ENCODE measurements at regions not wholly inside any gene's neighbourhood (a gene's known extent, or its start where the extent isn't known, plus 50 kb on each side); places are given as distances from the start of the nearest gene placed in this dataset.

GRCh38 chr16:62720651-62721050 is 684.4 kb upstream of the CDH8 start:
- H3K36me3 ChIP-seq (ENCODE audit: insufficient read depth, low read depth, low read length) = no peaks in the 10 kb centered on the region
- H3K27ac ChIP-seq (ENCODE audit: low read length) = no peak overlapping the region
- H3K9me3 ChIP-seq (ENCODE audit: insufficient read depth, low read depth, low read length) = no peaks in the 10 kb centered on the region
- no peak overlapping the region for H3K9ac ChIP-seq (ENCODE audit: low read depth, low read length)
- H3K4me3 ChIP-seq (ENCODE audit: low read length) = no peak overlapping the region
- no peaks in the 10 kb centered on the region for H3K27me3 ChIP-seq (ENCODE audit: insufficient read depth, low read length)
- 0 out of 2 replicates have a peak, but pooled peaks cover 2% of the 10 kb centered on the region for H3K4me1 ChIP-seq (ENCODE audit: insufficient read depth, low read length)

- Histone ChIP-seq H3K4me3 (ENCODE audit: low read length) (no peak overlapping the region), H3K27ac (ENCODE audit: low read length) (no peak overlapping the region), H3K36me3 (ENCODE audit: insufficient read depth, low read depth, low read length) (no peaks in the 10 kb centered on the region), H3K9me3 (ENCODE audit: insufficient read depth, low read depth, low read length) (no peaks in the 10 kb centered on the region), H3K27me3 (ENCODE audit: insufficient read depth, low read length) (no peaks in the 10 kb centered on the region), H3K9ac (ENCODE audit: low read depth, low read length) (no peak overlapping the region), H3K4me1 (ENCODE audit: insufficient read depth, low read length) (0 out of 2 replicates have a peak, but pooled peaks cover 4% of the 10 kb centered on the region)
Measured at GRCh38 chr16:62717026-62717425, 680.8 kb upstream of the CDH8 start.

GRCh38 chr16:62715701-62716100 is 679.5 kb upstream of the CDH8 start:
- Histone ChIP-seq H3K4me1 (ENCODE audit: insufficient read depth, low read length) (0 out of 2 replicates have a peak, but pooled peaks cover 4% of the 10 kb centered on the region), H3K9me3 (ENCODE audit: insufficient read depth, low read depth, low read length) (no peaks in the 10 kb centered on the region), H3K27me3 (ENCODE audit: insufficient read depth, low read length) (no peaks in the 10 kb centered on the region), H3K4me3 (ENCODE audit: low read length) (no peak overlapping the region), H3K36me3 (ENCODE audit: insufficient read depth, low read depth, low read length) (no peaks in the 10 kb centered on the region), H3K27ac (ENCODE audit: low read length) (no peak overlapping the region), H3K9ac (ENCODE audit: low read depth, low read length) (no peak overlapping the region)

- Histone ChIP-seq H3K36me3 (ENCODE audit: insufficient read depth, low read depth, low read length) (no peaks in the 10 kb centered on the region), H3K9ac (ENCODE audit: low read depth, low read length) (no peak overlapping the region), H3K4me1 (ENCODE audit: insufficient read depth, low read length) (0 out of 2 replicates have a peak, but pooled peaks cover 4% of the 10 kb centered on the region), H3K4me3 (ENCODE audit: low read length) (no peak overlapping the region), H3K27ac (ENCODE audit: low read length) (no peak overlapping the region), H3K27me3 (ENCODE audit: insufficient read depth, low read length) (no peaks in the 10 kb centered on the region), H3K9me3 (ENCODE audit: insufficient read depth, low read depth, low read length) (no peaks in the 10 kb centered on the region)
Measured at GRCh38 chr16:62712566-62712965, 676.3 kb upstream of the CDH8 start.

GRCh38 chr16:62711797-62712196 is 675.6 kb upstream of the CDH8 start:
- H3K4me3 ChIP-seq (ENCODE audit: low read length) = no peak overlapping the region
- H3K27ac ChIP-seq (ENCODE audit: low read length) = no peak overlapping the region
- no peak overlapping the region for H3K9ac ChIP-seq (ENCODE audit: low read depth, low read length)
- H3K27me3 ChIP-seq (ENCODE audit: insufficient read depth, low read length) = no peaks in the 10 kb centered on the region
- 0 out of 2 replicates have a peak, but pooled peaks cover 4% of the 10 kb centered on the region for H3K4me1 ChIP-seq (ENCODE audit: insufficient read depth, low read length)
- H3K9me3 ChIP-seq (ENCODE audit: insufficient read depth, low read depth, low read length) = no peaks in the 10 kb centered on the region
- H3K36me3 ChIP-seq (ENCODE audit: insufficient read depth, low read depth, low read length) = no peaks in the 10 kb centered on the region

GRCh38 chr16:62709794-62710193 is 673.6 kb upstream of the CDH8 start:
- H3K27me3 ChIP-seq (ENCODE audit: insufficient read depth, low read length) = no peaks in the 10 kb centered on the region
- no peaks in the 10 kb centered on the region for H3K9me3 ChIP-seq (ENCODE audit: insufficient read depth, low read depth, low read length)
- H3K4me3 ChIP-seq (ENCODE audit: low read length) = no peak overlapping the region
- H3K4me1 ChIP-seq (ENCODE audit: insufficient read depth, low read length) = no peaks in the 10 kb centered on the region
- no peak overlapping the region for H3K9ac ChIP-seq (ENCODE audit: low read depth, low read length)
- no peaks in the 10 kb centered on the region for H3K36me3 ChIP-seq (ENCODE audit: insufficient read depth, low read depth, low read length)
- no peak overlapping the region for H3K27ac ChIP-seq (ENCODE audit: low read length)

- Histone ChIP-seq H3K4me1 (ENCODE audit: insufficient read depth, low read length) (0 out of 2 replicates have a peak, but pooled peaks cover 2% of the 10 kb centered on the region), H3K27me3 (ENCODE audit: insufficient read depth, low read length) (no peaks in the 10 kb centered on the region), H3K36me3 (ENCODE audit: insufficient read depth, low read depth, low read length) (no peaks in the 10 kb centered on the region), H3K4me3 (ENCODE audit: low read length) (no peak overlapping the region), H3K9me3 (ENCODE audit: insufficient read depth, low read depth, low read length) (no peaks in the 10 kb centered on the region), H3K27ac (ENCODE audit: low read length) (no peak overlapping the region), H3K9ac (ENCODE audit: low read depth, low read length) (no peak overlapping the region)
Measured at GRCh38 chr16:62701426-62701825, 665.2 kb upstream of the CDH8 start.

- Histone ChIP-seq H3K4me1 (ENCODE audit: insufficient read depth, low read length) (0 out of 2 replicates have a peak, but pooled peaks cover 2% of the 10 kb centered on the region), H3K27ac (ENCODE audit: low read length) (no peak overlapping the region), H3K36me3 (ENCODE audit: insufficient read depth, low read depth, low read length) (no peaks in the 10 kb centered on the region), H3K9me3 (ENCODE audit: insufficient read depth, low read depth, low read length) (no peaks in the 10 kb centered on the region), H3K9ac (ENCODE audit: low read depth, low read length) (no peak overlapping the region), H3K27me3 (ENCODE audit: insufficient read depth, low read length) (no peaks in the 10 kb centered on the region), H3K4me3 (ENCODE audit: low read length) (no peak overlapping the region)
Measured at GRCh38 chr16:62700426-62701294, 664.4 kb upstream of the CDH8 start.

GRCh38 chr16:62692685-62693084 is 656.4 kb upstream of the CDH8 start:
- Histone ChIP-seq H3K27me3 (ENCODE audit: insufficient read depth, low read length) (no peaks in the 10 kb centered on the region), H3K27ac (ENCODE audit: low read length) (no peak overlapping the region)

GRCh38 chr16:62681819-62682218 is 645.6 kb upstream of the CDH8 start:
- Histone ChIP-seq H3K36me3 (ENCODE audit: insufficient read depth, low read depth, low read length) (no peaks in the 10 kb centered on the region), H3K9me3 (ENCODE audit: insufficient read depth, low read depth, low read length) (peaks cover 46% of the 10 kb centered on the region), H3K4me3 (ENCODE audit: low read length) (no peak overlapping the region), H3K27ac (ENCODE audit: low read length) (no peak overlapping the region), H3K9ac (ENCODE audit: low read depth, low read length) (no peak overlapping the region), H3K4me1 (ENCODE audit: insufficient read depth, low read length) (no peaks in the 10 kb centered on the region), H3K27me3 (ENCODE audit: insufficient read depth, low read length) (no peaks in the 10 kb centered on the region)

More at GRCh38 chr16:62692685-62693084, 656.4 kb upstream of the CDH8 start:
- Histone ChIP-seq H3K4me3 (ENCODE audit: low read length) (no peak overlapping the region), H3K9me3 (ENCODE audit: insufficient read depth, low read depth, low read length) (peaks cover 31% of the 10 kb centered on the region), H3K4me1 (ENCODE audit: insufficient read depth, low read length) (no peaks in the 10 kb centered on the region), H3K36me3 (ENCODE audit: insufficient read depth, low read depth, low read length) (no peaks in the 10 kb centered on the region), H3K9ac (ENCODE audit: low read depth, low read length) (no peak overlapping the region)

- Histone ChIP-seq H3K4me1 (ENCODE audit: insufficient read depth, low read length) (no peaks in the 10 kb centered on the region), H3K27me3 (ENCODE audit: insufficient read depth, low read length) (no peaks in the 10 kb centered on the region), H3K9ac (ENCODE audit: low read depth, low read length) (no peak overlapping the region), H3K36me3 (ENCODE audit: insufficient read depth, low read depth, low read length) (no peaks in the 10 kb centered on the region), H3K9me3 (ENCODE audit: insufficient read depth, low read depth, low read length) (peaks cover 41% of the 10 kb centered on the region), H3K27ac (ENCODE audit: low read length) (no peak overlapping the region), H3K4me3 (ENCODE audit: low read length) (no peak overlapping the region)
Measured at GRCh38 chr16:62678796-62679195, 642.6 kb upstream of the CDH8 start.

GRCh38 chr16:62676306-62676705 is 640.1 kb upstream of the CDH8 start:
- Histone ChIP-seq H3K27ac (ENCODE audit: low read length) (no peak overlapping the region), H3K36me3 (ENCODE audit: insufficient read depth, low read depth, low read length) (no peaks in the 10 kb centered on the region), H3K4me1 (ENCODE audit: insufficient read depth, low read length) (no peaks in the 10 kb centered on the region)

More at GRCh38 chr16:62676306-62676705, 640.1 kb upstream of the CDH8 start:
- Histone ChIP-seq H3K4me3 (ENCODE audit: low read length) (no peak overlapping the region), H3K9me3 (ENCODE audit: insufficient read depth, low read depth, low read length) (peaks cover 36% of the 10 kb centered on the region), H3K27me3 (ENCODE audit: insufficient read depth, low read length) (no peaks in the 10 kb centered on the region), H3K9ac (ENCODE audit: low read depth, low read length) (no peak overlapping the region)

All from iPS-20b (cell line).